Left ventricle myocardium inferior (tissue), 1 donor: ENCODE measurements at regions not wholly inside any gene's neighbourhood (a gene's known extent, or its start where the extent isn't known, plus 50 kb on each side); places are given as distances from the start of the nearest gene placed in this dataset.

Source experiments
- DNase-seq: peaks from one replicate; pipeline ENCODE4 v3.0.0-alpha.2; 2020
- H3K27ac ChIP-seq: fragments of 200-600 bp; replicated peaks from 2 replicates; pipeline ENCODE4 v1.8.0; 2021
- H3K27me3 ChIP-seq: fragments of 200-600 bp; 2 replicates; pipeline ENCODE4 v1.8.0; 2021; ENCODE audit warnings: low read depth
- H3K36me3 ChIP-seq: fragments of 200-600 bp; 2 replicates; pipeline ENCODE4 v1.8.0; 2021
- H3K4me1 ChIP-seq: fragments of 200-600 bp; 2 replicates; pipeline ENCODE4 v1.8.0; 2021
- H3K4me3 ChIP-seq: fragments of 200-600 bp; 2 replicates; pipeline ENCODE4 v1.8.0; 2021; ENCODE audit warnings: mild to moderate bottlenecking, moderate library complexity
- H3K9me3 ChIP-seq: fragments of 200-600 bp; replicated peaks from 2 replicates; pipeline ENCODE4 v1.8.0; 2021
- CTCF ChIP-seq: fragments of 200-600 bp; IDR thresholded peaks from 2 replicates; pipeline ENCODE4 v1.8.0; 2021; ENCODE audit warnings: antibody characterized with exemption, mild to moderate bottlenecking, borderline replicate concordance
- intact Hi-C: fragments of 100-400 bp; cut with micrococcal nuclease; formaldehyde crosslinking; loops from one replicate; pipeline ENCODE4 v1.11.0; 2022
- donor health status: DM: no; HTN: yes; CAD: no; lungs with severe emphysema.

- intact Hi-C loops, result no loop called here
- Histone ChIP-seq H3K27me3 (no peaks in the 10 kb centered on the region), H3K36me3 (no peaks in the 10 kb centered on the region), H3K4me3 (no peak overlapping the region), H3K9me3 (no peaks in the 10 kb centered on the region), H3K27ac (no peak overlapping the region), H3K4me1 (no peaks in the 10 kb centered on the region)
- TF ChIP-seq CTCF, result no peak
- DNase-seq, result no peak
These were observed 51.4 kb upstream of the SOX2 start for GRCh38 chr3:181660337-181660736.

- H3K4me3 ChIP-seq, result no peak overlapping the region
- no peak for DNase-seq
- H3K27ac ChIP-seq, result no peak overlapping the region
- H3K9me3 ChIP-seq, result no peaks in the 10 kb centered on the region
- peaks cover 3% of the 10 kb centered on the region for H3K4me1 ChIP-seq
- intact Hi-C loops, result no loop called here
- H3K27me3 ChIP-seq, result no peaks in the 10 kb centered on the region
- H3K36me3 ChIP-seq, result no peaks in the 10 kb centered on the region
- TF ChIP-seq CTCF, result no peak
These were observed 74.3 kb upstream of the SOX2 start for GRCh38 chr3:181637456-181637855.

GRCh38 chr3:181637056-181637455 is 74.7 kb upstream of the SOX2 start:
- DNase-seq, result no peak
- intact Hi-C loops, result no loop called here
- H3K36me3 ChIP-seq, result no peaks in the 10 kb centered on the region
- no peaks in the 10 kb centered on the region for H3K9me3 ChIP-seq
- no peak overlapping the region for H3K4me3 ChIP-seq
- no peak overlapping the region for H3K27ac ChIP-seq
- peaks cover 4% of the 10 kb centered on the region for H3K4me1 ChIP-seq
- no peak for TF ChIP-seq CTCF
- no peaks in the 10 kb centered on the region for H3K27me3 ChIP-seq

GRCh38 chr3:181635141-181635540 is 76.6 kb upstream of the SOX2 start:
- TF ChIP-seq CTCF, result no peak
- Histone ChIP-seq H3K4me1 (peaks cover 4% of the 10 kb centered on the region), H3K27me3 (no peaks in the 10 kb centered on the region), H3K27ac (no peak overlapping the region), H3K4me3 (no peak overlapping the region), H3K36me3 (no peaks in the 10 kb centered on the region), H3K9me3 (no peaks in the 10 kb centered on the region)
- no peak for DNase-seq
- intact Hi-C loops, result no loop called here

- H3K4me3 ChIP-seq, result no peak overlapping the region
- TF ChIP-seq CTCF, result no peak
- H3K27me3 ChIP-seq, result no peaks in the 10 kb centered on the region
- intact Hi-C loops, result no loop called here
- no peaks in the 10 kb centered on the region for H3K36me3 ChIP-seq
- DNase-seq, result no peak
- no peak overlapping the region for H3K27ac ChIP-seq
- no peaks in the 10 kb centered on the region for H3K9me3 ChIP-seq
- peaks cover 4% of the 10 kb centered on the region for H3K4me1 ChIP-seq
These were observed 78.2 kb upstream of the SOX2 start for GRCh38 chr3:181633556-181633955.

- Histone ChIP-seq H3K4me3 (no peak overlapping the region), H3K36me3 (no peaks in the 10 kb centered on the region), H3K9me3 (no peaks in the 10 kb centered on the region), H3K4me1 (peaks cover 4% of the 10 kb centered on the region), H3K27me3 (no peaks in the 10 kb centered on the region), H3K27ac (no peak overlapping the region)
- DNase-seq, result no peak
- intact Hi-C loops, result no loop called here
- no peak for TF ChIP-seq CTCF
These were observed 79.8 kb upstream of the SOX2 start for GRCh38 chr3:181631901-181632300.
